Ammon's horn (tissue), 1 donor: ENCODE measurements at regions not wholly inside any gene's neighbourhood (a gene's known extent, or its start where the extent isn't known, plus 50 kb on each side); places are given as distances from the start of the nearest gene placed in this dataset.
"Not testable (repeated sequence)": the region's sequence is repeated elsewhere in the genome, so short reads cannot be mapped to it uniquely, and the experiment has no call there.

Experiments used
- DNase-seq: peaks from one replicate; pipeline ENCODE4 v3.0.0-alpha.2; 2016; ENCODE audit warnings: low spot score

DNA sequence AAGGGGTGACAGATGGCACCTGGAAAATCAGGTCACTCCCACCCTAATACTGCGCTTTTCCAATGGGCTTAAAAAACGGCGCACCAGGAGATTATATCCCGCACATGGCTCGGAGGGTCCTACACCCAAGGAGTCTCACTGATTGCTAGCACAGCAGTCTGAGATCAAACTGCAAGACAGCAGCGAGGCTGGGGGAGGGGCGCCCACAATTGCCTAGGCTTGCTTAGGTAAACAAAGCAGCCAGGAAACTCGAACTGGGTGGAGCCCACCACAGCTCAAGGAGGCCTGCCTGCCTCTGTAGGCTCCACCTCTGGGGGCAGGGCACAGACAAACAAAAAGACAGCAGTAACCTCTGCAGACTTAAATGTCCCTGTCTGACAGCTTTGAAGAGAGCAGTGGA lies 205.7 kb upstream of the HTR1E start:
- not testable (repeated sequence) for DNase-seq

DNA sequence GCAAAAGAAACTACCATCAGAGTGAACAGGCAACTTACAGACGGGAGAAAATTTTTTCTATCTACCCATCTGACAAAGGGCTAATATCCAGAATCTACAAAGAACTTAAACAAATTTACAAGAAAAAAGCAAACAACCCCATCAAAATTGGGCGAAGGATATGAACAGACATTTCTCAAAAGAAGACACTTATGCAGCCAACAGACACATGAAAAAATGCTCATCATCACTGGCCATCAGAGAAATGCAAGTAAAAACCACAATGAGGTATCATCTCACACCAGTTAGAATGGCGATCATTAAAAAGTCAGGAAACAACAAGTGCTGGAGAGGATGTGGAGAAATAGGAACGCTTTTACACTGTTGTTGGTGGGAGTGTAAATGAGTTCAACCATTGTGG lies 206.6 kb upstream of the HTR1E start:
- not testable (repeated sequence) for DNase-seq

GRCh38 chr6:86730216-86730615 lies 207.1 kb upstream of the HTR1E start:
- no peak for DNase-seq

DNA sequence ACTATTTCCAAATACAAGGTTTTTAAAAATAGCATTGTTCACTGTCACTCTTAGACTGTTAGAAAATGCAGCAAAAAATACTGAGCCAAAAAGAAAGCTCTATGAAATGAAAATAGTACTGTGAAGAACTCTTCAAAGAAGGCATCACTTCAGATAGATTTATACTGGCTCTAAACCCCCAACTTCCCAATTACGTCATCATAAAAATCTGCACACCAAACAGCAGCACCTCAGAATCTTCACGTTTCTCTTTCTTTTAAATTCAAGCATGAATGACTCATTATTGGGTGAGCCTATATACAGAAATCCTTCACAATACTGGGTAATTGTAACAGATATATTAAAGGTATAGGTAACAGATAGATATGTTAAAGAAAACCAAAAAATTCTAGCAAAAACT lies 208.4 kb upstream of the HTR1E start:
- DNase-seq, result no peak

DNA sequence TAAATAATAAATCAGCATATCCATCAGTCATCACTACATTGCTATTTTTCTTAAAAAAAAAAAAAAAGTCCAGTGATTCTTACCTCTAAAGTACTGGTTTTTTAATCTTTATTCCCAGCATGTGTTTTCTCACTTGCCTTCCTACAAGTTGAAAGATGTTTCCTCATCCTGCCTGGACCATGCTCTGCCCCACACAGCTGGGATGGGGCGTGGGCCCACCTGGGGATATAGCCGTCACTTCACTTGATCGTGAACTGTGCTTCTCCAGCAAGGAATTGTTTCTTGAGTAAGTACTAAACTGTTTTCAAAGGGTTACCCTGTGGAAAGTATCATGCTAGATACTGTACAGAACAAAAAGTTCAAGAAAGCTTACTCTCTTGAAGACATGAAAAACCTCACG lies 212.6 kb upstream of the HTR1E start:
- no peak for DNase-seq

- DNase-seq, result no peak
Measured at GRCh38 chr6:86723729-86724128, 213.6 kb upstream of the HTR1E start.

GRCh38 chr6:86723151-86723550 lies 214.2 kb upstream of the HTR1E start:
- no peak for DNase-seq

GRCh38 chr6:86722131-86722530 lies 215.2 kb upstream of the HTR1E start:
- DNase-seq, result no peak

DNA sequence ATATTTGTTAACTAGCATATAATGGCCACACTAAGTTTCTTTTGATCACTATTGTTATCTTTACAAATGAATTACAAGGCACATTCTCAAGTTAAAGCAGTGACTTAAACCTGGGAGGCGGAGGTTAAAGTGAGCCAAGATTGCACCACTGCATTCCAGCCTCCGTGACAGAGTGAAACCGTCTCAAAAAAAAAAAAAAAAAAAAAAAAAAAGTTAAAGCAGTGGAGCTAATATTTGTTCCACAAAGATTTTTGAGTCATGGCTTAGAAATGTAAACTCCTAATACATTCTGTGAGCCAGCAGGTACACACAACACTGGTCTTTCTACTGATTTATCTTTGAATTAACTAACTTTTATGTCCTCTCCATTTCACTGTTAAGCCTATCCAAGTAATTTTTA lies 221.7 kb upstream of the HTR1E start:
- DNase-seq, result no peak

DNA sequence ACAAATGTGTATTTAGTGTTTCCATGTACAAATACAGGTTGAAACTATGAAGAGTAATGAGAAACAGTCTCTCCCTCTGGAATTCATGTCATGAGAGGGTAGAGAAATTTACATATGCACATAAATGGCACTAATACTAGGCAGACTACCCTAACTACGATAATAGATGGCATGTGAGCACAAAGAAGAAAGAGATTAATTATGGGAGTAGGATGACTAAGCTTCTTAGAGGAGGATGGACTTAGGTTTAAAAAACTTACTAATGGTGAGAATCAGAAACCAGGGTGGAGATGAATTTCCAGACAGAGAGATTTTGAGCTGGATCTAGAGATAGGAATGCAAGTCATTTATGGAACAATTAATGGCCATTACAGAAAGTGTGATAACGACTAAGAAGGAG lies 225.3 kb upstream of the HTR1E start:
- no peak for DNase-seq

- DNase-seq, result no peak
Measured at GRCh38 chr6:86707545-86708120, 229.7 kb upstream of the HTR1E start.

- DNase-seq, result no peak
Measured at GRCh38 chr6:86706449-86706848, 230.9 kb upstream of the HTR1E start.

GRCh38 chr6:86701228-86701627 lies 236.1 kb upstream of the HTR1E start:
- DNase-seq, result not testable (repeated sequence)

DNA sequence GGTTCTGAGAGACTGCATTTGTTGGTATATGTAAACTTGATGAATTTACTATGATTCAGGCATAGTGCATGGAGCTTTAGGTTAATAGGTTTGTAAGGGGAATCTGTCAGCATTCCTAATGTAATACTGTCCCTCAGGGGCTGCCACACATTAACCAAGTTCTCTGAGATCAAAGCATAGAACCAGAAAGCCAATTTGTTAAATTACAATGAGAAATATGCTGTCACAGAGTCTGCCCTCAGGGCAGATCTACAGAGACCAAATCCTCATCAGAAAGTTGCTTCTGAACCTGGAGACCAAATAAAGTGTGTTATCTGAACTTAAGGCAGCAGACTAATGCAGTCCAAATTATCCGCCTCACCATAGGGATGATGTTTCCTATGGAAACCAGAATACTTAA lies 250.8 kb upstream of the HTR1E start:
- no peak for DNase-seq

GRCh38 chr6:86685230-86685797 lies 252.0 kb upstream of the HTR1E start:
- no peak for DNase-seq

DNA sequence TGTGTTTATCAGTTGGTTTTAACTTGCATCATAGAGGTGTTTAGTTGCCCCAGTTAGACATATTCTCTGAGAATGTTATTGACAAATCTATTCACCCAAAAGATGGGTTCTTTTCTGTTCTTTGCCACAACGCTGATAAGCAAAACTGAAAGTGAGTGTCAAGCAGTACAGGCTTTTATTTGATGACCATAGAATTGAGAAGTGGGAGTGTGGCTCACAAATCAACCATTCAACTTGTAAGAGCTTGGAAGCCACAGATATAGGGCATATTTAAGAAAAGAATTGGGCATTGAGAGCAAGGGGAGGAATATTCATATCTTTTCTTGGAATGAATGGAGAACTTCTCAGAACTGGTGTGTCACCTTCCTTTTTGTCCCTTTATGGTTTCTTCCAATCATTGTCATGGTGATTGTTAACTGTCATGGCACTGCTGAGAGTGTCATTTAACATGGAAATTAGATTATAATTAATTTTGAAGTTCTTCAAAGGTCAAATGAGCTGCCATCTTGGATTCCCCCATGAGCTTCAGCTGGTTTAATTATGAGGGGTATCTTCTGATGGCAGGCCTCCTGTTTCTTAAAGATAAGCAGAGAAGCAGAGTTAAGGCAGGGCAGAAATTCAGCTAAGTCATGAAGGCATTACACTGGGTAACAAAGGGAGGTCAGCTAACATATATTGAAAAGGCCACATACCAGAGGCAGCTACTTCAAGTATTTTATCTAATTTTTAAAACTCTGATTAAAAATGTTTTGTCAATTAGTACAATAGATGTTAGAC lies 254.0 kb upstream of the HTR1E start:
- DNase-seq, result no peak

GRCh38 chr6:86682297-86682696 lies 255.0 kb upstream of the HTR1E start:
- DNase-seq, result no peak

DNA sequence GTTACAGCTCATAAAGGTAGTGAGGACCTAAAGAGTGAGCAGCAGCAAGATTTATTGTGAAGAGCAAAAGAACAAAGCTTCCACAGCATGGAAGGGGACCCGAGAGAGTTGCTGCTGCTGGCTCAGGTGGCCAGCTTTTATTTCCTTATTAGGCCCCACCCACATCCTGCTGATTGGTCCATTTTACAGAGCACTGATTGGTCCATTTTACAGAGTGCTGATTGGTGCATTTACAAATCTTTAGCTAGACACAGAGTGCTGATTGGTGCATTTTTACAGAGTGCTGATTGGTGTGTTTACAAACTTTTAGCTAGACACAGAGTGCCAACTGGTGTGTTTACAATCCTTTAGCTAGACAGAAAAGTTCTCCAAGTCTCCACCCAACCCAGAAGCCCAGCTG lies 256.2 kb upstream of the HTR1E start:
- not testable (repeated sequence) for DNase-seq

DNA sequence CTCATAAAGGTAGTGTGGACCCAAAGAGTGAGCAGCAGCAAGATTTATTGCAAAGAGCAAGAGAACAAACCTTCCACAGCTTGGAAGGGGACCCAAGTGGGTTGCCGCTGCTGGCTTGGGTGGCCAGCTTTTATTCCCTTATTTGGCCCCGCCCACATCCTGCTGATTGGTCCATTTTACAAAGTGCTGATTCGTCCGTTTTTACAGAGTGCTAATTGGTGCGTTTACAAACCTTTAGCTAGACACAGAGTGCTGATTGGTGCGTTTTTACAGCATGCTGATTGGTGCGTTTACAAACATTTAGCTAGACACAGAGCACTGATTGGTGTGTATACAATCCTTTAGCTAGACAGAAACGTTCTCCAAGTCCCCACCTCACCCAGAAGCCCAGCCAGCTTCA lies 265.2 kb upstream of the HTR1E start:
- not testable (repeated sequence) for DNase-seq

DNA sequence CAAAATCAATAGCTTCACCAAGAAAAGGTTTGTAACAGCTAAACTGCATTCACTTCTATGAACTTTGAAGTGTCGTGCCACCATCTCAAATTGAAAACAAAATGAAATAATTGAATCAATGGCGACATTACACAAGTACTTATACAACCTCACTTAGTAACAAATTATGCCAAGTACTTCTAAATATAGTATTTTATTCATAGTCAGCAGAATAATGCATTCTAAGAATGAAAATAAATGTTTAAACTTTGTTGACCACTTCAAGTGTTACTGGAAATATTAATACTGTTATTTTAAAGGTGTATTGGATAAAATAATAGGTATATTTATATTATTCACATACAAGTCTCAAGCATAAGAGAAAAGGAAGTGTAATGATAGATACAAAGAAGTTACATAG lies 280.1 kb upstream of the HTR1E start:
- DNase-seq, result no peak

GRCh38 chr6:86629123-86629522 lies 308.2 kb upstream of the HTR1E start:
- DNase-seq, result no peak

DNA sequence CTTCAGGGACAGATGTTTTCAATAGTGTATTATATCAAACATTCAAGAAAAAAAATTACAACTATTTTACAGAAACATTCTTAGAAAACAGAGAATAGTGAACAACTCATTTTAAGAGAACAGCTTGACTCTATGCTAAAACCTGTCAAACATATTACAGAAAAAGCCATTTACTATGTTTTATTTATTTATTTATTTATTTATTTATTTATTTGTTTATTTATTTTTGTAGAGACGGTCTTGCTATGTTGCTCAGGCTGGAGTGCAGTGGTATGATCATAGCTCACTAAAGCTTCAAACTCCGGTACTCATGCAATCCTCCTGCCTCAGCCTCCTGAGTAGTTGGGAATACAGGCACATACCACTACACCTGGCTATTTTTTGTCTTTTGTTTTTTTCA lies 317.9 kb upstream of the HTR1E start:
- no peak for DNase-seq

GRCh38 chr6:86615299-86615698 lies 322.0 kb upstream of the HTR1E start:
- no peak for DNase-seq
